Neural progenitor cell (in vitro differentiated cells): ENCODE measurements at regions not wholly inside any gene's neighbourhood (a gene's known extent, or its start where the extent isn't known, plus 50 kb on each side); places are given as distances from the start of the nearest gene placed in this dataset.

ENCODE experiments used
- DNase-seq: peaks from one replicate; pipeline ENCODE4 v3.0.0-alpha.2; 2016; ENCODE audit warnings: low spot score
- H2AFZ ChIP-seq: fragments of 200-600 bp; sonication (generic); replicated peaks from 2 replicates; pipeline ENCODE4 v1.6.1; 2016; ENCODE audit warnings: antibody characterized with exemption
- H3F3A ChIP-seq: fragments of 200-600 bp; sonication (generic); 2 replicates; pipeline ENCODE4 v1.6.1; 2016; ENCODE audit warnings: antibody characterized with exemption, low read depth
- H3K27ac ChIP-seq: fragments of 200-600 bp; sonication (generic); 2 replicates; pipeline ENCODE4 v1.5.1; 2016; ENCODE audit warnings: mild to moderate bottlenecking
- H3K27me3 ChIP-seq: fragments of 200-600 bp; sonication (generic); 2 replicates; pipeline ENCODE4 v1.6.1; 2016; ENCODE audit warnings: mild to moderate bottlenecking, moderate library complexity
- H3K36me3 ChIP-seq: fragments of 200-600 bp; sonication (generic); 2 replicates; pipeline ENCODE4 v1.5.1; 2016
- H3K4me1 ChIP-seq: fragments of 200-600 bp; sonication (generic); 2 replicates; pipeline ENCODE4 v1.6.1; 2016; ENCODE audit warnings: mixed run types
- H3K4me2 ChIP-seq: fragments of 200-600 bp; sonication (generic); 2 replicates; pipeline ENCODE4 v1.6.1; 2016
- H3K4me3 ChIP-seq: fragments of 200-600 bp; sonication (generic); 2 replicates; pipeline ENCODE4 v1.5.1; 2016
- H3K79me2 ChIP-seq: fragments of 200-600 bp; sonication (generic); 2 replicates; pipeline ENCODE4 v1.6.1; 2016; ENCODE audit warnings: low read depth
- H3K9ac ChIP-seq: fragments of 200-600 bp; sonication (generic); 2 replicates; pipeline ENCODE4 v1.6.1; 2016
- H3K9me3 ChIP-seq: fragments of 200-600 bp; sonication (generic); 2 replicates; pipeline ENCODE4 v1.5.1; 2016; ENCODE audit warnings: low read depth
- H4K20me1 ChIP-seq: fragments of 200-600 bp; sonication (generic); 2 replicates; pipeline ENCODE4 v1.6.1; 2016; ENCODE audit warnings: low read depth
- H3K27ac Mint-ChIP-seq: 3 replicates; pipeline ENCODE4 v1.8.0; 2021; ENCODE audit warnings: mixed read lengths
- H3K27me3 Mint-ChIP-seq: 2 replicates; pipeline ENCODE4 v1.8.0; 2022; ENCODE audit warnings: low read depth, mild to moderate bottlenecking, inconsistent platforms, moderate library complexity, mixed read lengths; ENCODE audit not compliant: insufficient read depth
- H3K36me3 Mint-ChIP-seq: 3 replicates; pipeline ENCODE4 v1.8.0; 2021; ENCODE audit warnings: mixed read lengths
- H3K4me1 Mint-ChIP-seq: 3 replicates; pipeline ENCODE4 v1.8.0; 2021; ENCODE audit warnings: mixed read lengths
- H3K4me3 Mint-ChIP-seq: 3 replicates; pipeline ENCODE4 v1.8.0; 2021; ENCODE audit warnings: mild to moderate bottlenecking, moderate library complexity, mixed read lengths
- H3K9me3 Mint-ChIP-seq: 3 replicates; pipeline ENCODE4 v1.8.0; 2020; ENCODE audit warnings: mixed read lengths
- CTCF ChIP-seq: fragments of 200-600 bp; sonication (generic); IDR thresholded peaks from 2 replicates; pipeline ENCODE4 v1.5.1; 2017; ENCODE audit warnings: antibody characterized with exemption, mild to moderate bottlenecking
- EZH2 ChIP-seq: fragments of 200-600 bp; sonication (generic); IDR thresholded peaks from 2 replicates; pipeline ENCODE4 v1.6.1; 2017; ENCODE audit warnings: antibody characterized with exemption, mild to moderate bottlenecking, moderate library complexity
- EZH2phosphoT487 ChIP-seq: fragments of 200-600 bp; sonication (generic); IDR thresholded peaks from 2 replicates; pipeline ENCODE4 v1.6.1; 2017; ENCODE audit warnings: antibody characterized with exemption

GRCh38 chr1:185473186-185473585, 156.1 kb upstream of the IVNS1ABP start:
- Mint-ChIP-seq H3K4me1 (peaks cover 10% of the 10 kb centered on the region), H3K27me3 (peaks cover 4% of the 10 kb centered on the region)

GRCh38 chr1:185468626-185469025, 151.6 kb upstream of the IVNS1ABP start:
- H3K9me3 Mint-ChIP-seq, result peaks cover 1% of the 10 kb centered on the region
- Histone ChIP-seq H3K4me3 (no peak overlapping the region), H3K9ac (no peak overlapping the region), H3K27ac (no peak overlapping the region), H3K4me1 (no peaks in the 10 kb centered on the region), H3K9me3 (no peaks in the 10 kb centered on the region), H4K20me1 (no peaks in the 10 kb centered on the region), H3K36me3 (no peaks in the 10 kb centered on the region), H3K27me3 (no peaks in the 10 kb centered on the region), H3F3A (no peaks in the 10 kb centered on the region), H2AFZ (no peak overlapping the region), H3K4me2 (no peak overlapping the region), H3K79me2 (no peaks in the 10 kb centered on the region)
- no peak overlapping the region for H3K4me3 Mint-ChIP-seq
- DNase-seq, result no peak
- peaks cover 7% of the 10 kb centered on the region for H3K4me1 Mint-ChIP-seq
- H3K27ac Mint-ChIP-seq, result no peak overlapping the region
- no peaks in the 10 kb centered on the region for H3K36me3 Mint-ChIP-seq
- TF ChIP-seq EZH2phosphoT487, result no peak
- TF ChIP-seq EZH2, result no peak
- TF ChIP-seq CTCF, result no peak
- no peaks in the 10 kb centered on the region for H3K27me3 Mint-ChIP-seq

More at GRCh38 chr1:185473186-185473585, 156.1 kb upstream of the IVNS1ABP start:
- no peaks in the 10 kb centered on the region for H3F3A ChIP-seq
- no peaks in the 10 kb centered on the region for H3K79me2 ChIP-seq
- no peak overlapping the region for H3K4me2 ChIP-seq
- H3K4me3 Mint-ChIP-seq, result no peak overlapping the region
- H3K9me3 Mint-ChIP-seq, result no peaks in the 10 kb centered on the region
- no peak overlapping the region for H3K27ac ChIP-seq
- H2AFZ ChIP-seq, result no peak overlapping the region
- H3K27me3 ChIP-seq, result no peaks in the 10 kb centered on the region
- H3K4me1 ChIP-seq, result no peaks in the 10 kb centered on the region
- TF ChIP-seq EZH2 (no peak), EZH2phosphoT487 (no peak), CTCF (no peak)
- no peak overlapping the region for H3K27ac Mint-ChIP-seq
- no peaks in the 10 kb centered on the region for H3K36me3 Mint-ChIP-seq
- H3K36me3 ChIP-seq, result no peaks in the 10 kb centered on the region
- no peaks in the 10 kb centered on the region for H4K20me1 ChIP-seq
- no peak for DNase-seq
- no peaks in the 10 kb centered on the region for H3K9me3 ChIP-seq
- no peak overlapping the region for H3K9ac ChIP-seq
- H3K4me3 ChIP-seq, result no peak overlapping the region

- Mint-ChIP-seq H3K36me3 (no peaks in the 10 kb centered on the region), H3K27me3 (no peaks in the 10 kb centered on the region), H3K9me3 (peaks cover 4% of the 10 kb centered on the region), H3K4me3 (no peak overlapping the region), H3K4me1 (no peaks in the 10 kb centered on the region), H3K27ac (no peak overlapping the region)
- H4K20me1 ChIP-seq, result no peaks in the 10 kb centered on the region
- H3K36me3 ChIP-seq, result no peaks in the 10 kb centered on the region
- no peak overlapping the region for H3K4me3 ChIP-seq
- DNase-seq, result no peak
- no peak overlapping the region for H2AFZ ChIP-seq
- H3K27me3 ChIP-seq, result no peaks in the 10 kb centered on the region
- H3K9me3 ChIP-seq, result no peaks in the 10 kb centered on the region
- H3K4me2 ChIP-seq, result no peak overlapping the region
- no peaks in the 10 kb centered on the region for H3F3A ChIP-seq
- no peaks in the 10 kb centered on the region for H3K4me1 ChIP-seq
- H3K27ac ChIP-seq, result no peak overlapping the region
- H3K9ac ChIP-seq, result no peak overlapping the region
- H3K79me2 ChIP-seq, result no peaks in the 10 kb centered on the region
- TF ChIP-seq CTCF (no peak), EZH2phosphoT487 (no peak), EZH2 (no peak)
These were observed 150.1 kb upstream of the IVNS1ABP start for GRCh38 chr1:185467122-185467521.

DNA sequence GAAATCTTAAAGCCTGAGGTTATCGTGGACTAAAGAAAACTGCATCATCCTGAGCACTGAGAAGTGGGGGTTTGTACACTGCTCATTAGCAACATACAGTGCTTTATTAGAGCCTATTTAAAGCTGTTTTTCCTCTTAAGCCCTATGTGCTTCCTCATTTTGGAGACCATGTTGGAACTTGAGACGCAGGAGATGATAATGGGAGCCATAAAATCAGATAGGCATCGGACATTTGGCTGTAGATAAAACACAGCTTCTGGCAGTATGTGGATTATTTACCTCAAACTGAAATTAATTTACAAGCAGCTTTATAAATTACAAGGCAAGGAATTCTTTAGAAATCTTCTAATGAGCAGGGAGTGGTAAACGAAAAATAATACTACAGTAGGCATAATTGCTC, 147.7 kb upstream of the IVNS1ABP start:
- H3K27ac ChIP-seq, result no peak overlapping the region
- H3K4me1 Mint-ChIP-seq, result no peaks in the 10 kb centered on the region
- peaks cover 13% of the 10 kb centered on the region for H3K9me3 Mint-ChIP-seq
- H3K27me3 ChIP-seq, result no peaks in the 10 kb centered on the region
- no peaks in the 10 kb centered on the region for H3K4me1 ChIP-seq
- no peaks in the 10 kb centered on the region for H3K36me3 Mint-ChIP-seq
- no peaks in the 10 kb centered on the region for H3K9me3 ChIP-seq
- no peaks in the 10 kb centered on the region for H3K79me2 ChIP-seq
- H2AFZ ChIP-seq, result no peak overlapping the region
- no peak overlapping the region for H3K27ac Mint-ChIP-seq
- H3F3A ChIP-seq, result no peaks in the 10 kb centered on the region
- H3K27me3 Mint-ChIP-seq, result no peaks in the 10 kb centered on the region
- TF ChIP-seq EZH2phosphoT487 (no peak), EZH2 (no peak), CTCF (no peak)
- no peak overlapping the region for H3K4me2 ChIP-seq
- H3K9ac ChIP-seq, result no peak overlapping the region
- H3K36me3 ChIP-seq, result no peaks in the 10 kb centered on the region
- no peak overlapping the region for H3K4me3 Mint-ChIP-seq
- H3K4me3 ChIP-seq, result no peak overlapping the region
- DNase-seq, result no peak
- no peaks in the 10 kb centered on the region for H4K20me1 ChIP-seq
